D341Med (cell line): ENCODE measurements at regions not wholly inside any gene's neighbourhood (a gene's known extent, or its start where the extent isn't known, plus 50 kb on each side); places are given as distances from the start of the nearest gene placed in this dataset.

Experiments
- DNase-seq: peaks from one replicate; pipeline ENCODE4 v3.0.0; 2012; ENCODE audit warnings: low spot score

GRCh38 chr4:1476140-1476513 lies 69.9 kb upstream of the NKX1-1 start:
- no peak for DNase-seq

GRCh38 chr4:1475277-1476139 lies 69.3 kb upstream of the NKX1-1 start:
- DNase-seq = no peak

- peak; percentile 27 for DNase-seq
Measured at GRCh38 chr4:1474126-1475090, 68.2 kb upstream of the NKX1-1 start.

- DNase-seq = no peak
Measured at GRCh38 chr4:1473718-1474117, 67.5 kb upstream of the NKX1-1 start.

GRCh38 chr4:1472911-1473518 lies 66.8 kb upstream of the NKX1-1 start:
- peak; percentile 43 for DNase-seq

GRCh38 chr4:1472148-1472797 lies 66.0 kb upstream of the NKX1-1 start:
- peak; percentile 51 for DNase-seq

GRCh38 chr4:1471443-1472147 lies 65.4 kb upstream of the NKX1-1 start:
- DNase-seq = peak; percentile 51

GRCh38 chr4:1470816-1471442 lies 64.7 kb upstream of the NKX1-1 start:
- DNase-seq = peak; percentile 31

- DNase-seq = peak; percentile 17
Measured at GRCh38 chr4:1470393-1470670, 64.1 kb upstream of the NKX1-1 start.

GRCh38 chr4:1469607-1470392 lies 63.6 kb upstream of the NKX1-1 start:
- peak; percentile 22 for DNase-seq

GRCh38 chr4:1469043-1469442 lies 62.8 kb upstream of the NKX1-1 start:
- DNase-seq = peak; percentile 12

- no peak for DNase-seq
Measured at GRCh38 chr4:1467581-1468458, 61.6 kb upstream of the NKX1-1 start.

GRCh38 chr4:1466863-1467165 lies 60.6 kb upstream of the NKX1-1 start:
- no peak for DNase-seq

GRCh38 chr4:1466034-1466862 lies 60.0 kb upstream of the NKX1-1 start:
- peak; percentile 24 for DNase-seq

- DNase-seq = peak; percentile 30
Measured at GRCh38 chr4:1465173-1466033, 59.2 kb upstream of the NKX1-1 start.

GRCh38 chr4:1464581-1465171 lies 58.4 kb upstream of the NKX1-1 start:
- peak; percentile 23 for DNase-seq

- peak; percentile 30 for DNase-seq
Measured at GRCh38 chr4:1463927-1464540, 57.8 kb upstream of the NKX1-1 start.
